NCI-H146 treated with DMSO at 0.1 percent for 48 hours (cell line): ENCODE measurements at regions not wholly inside any gene's neighbourhood (a gene's known extent, or its start where the extent isn't known, plus 50 kb on each side); places are given as distances from the start of the nearest gene placed in this dataset.
"Not testable (repeated sequence)": the region's sequence is repeated elsewhere in the genome, so short reads cannot be mapped to it uniquely, and the experiment has no call there.

Source experiments
- DNase-seq: peaks from one replicate; lab custom pipeline; 2025; ENCODE audit not compliant: unreplicated experiment; lab: John Stamatoyannopoulos, UW

GRCh38 chr20:19024296-19025035 is 188.0 kb upstream of the SLC24A3 start:
- DNase-seq: no peak

DNA sequence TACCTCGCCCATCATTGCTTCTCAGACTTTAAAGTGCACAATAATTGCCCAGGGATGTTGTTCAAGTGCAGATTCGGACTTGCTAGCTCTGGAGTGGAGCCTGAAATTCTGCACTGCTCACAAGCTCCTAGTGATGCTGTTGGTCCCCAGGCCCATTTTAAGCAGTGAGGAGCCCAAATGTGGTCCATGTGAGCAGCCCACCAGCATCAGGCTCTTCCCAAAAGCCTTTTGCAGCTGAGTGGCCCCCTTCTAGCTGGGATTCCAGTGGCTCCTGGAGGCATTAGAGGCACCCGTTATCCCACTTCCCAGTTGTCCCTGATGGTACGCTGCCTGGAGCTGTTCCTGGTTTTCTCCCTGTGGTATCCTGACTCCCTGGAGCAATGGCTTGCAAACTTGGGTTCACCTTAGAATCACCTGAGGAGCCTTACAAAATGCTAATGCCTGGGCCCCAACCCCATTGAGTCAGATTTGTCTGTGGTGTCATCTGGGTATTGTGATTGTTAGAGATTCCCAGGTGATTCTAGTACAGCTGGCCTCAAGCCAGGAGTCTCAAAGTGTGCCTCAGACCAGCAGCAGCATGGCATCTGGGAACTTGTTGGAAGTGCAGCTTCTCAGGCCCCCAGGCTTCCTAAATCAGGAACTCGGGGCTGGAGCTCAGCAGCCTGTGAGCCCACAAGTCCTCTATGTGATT is 186.9 kb upstream of the SLC24A3 start:
- no peak for DNase-seq

- DNase-seq: no peak
Measured at GRCh38 chr20:19026121-19026878, 186.1 kb upstream of the SLC24A3 start.

- no peak for DNase-seq
Measured at GRCh38 chr20:19026901-19027644, 185.4 kb upstream of the SLC24A3 start.

- no peak for DNase-seq
Measured at GRCh38 chr20:19027971-19028370, 184.5 kb upstream of the SLC24A3 start.

GRCh38 chr20:19041787-19042186 is 170.7 kb upstream of the SLC24A3 start:
- no peak for DNase-seq

DNA sequence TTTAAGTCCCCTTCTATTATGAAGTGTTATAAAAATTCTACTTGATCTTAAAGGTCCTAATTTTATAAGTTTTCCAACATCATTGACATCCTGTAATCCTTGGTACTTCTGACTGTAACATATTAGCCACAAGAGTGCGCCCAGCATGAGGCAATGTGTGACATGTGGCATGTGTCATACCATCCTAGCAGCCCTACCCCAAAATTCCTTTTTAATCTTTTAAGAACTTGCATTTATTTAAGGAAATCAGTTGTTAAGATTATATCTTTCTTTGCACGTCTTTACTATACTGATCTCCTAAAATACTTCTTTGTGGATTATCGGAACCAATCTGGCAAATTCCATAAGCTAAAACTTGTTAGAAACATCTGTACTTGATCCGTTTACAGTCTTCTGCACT is 167.1 kb upstream of the SLC24A3 start:
- no peak for DNase-seq

GRCh38 chr20:19047040-19047950 is 165.1 kb upstream of the SLC24A3 start:
- DNase-seq: no peak

- DNase-seq: no peak
Measured at GRCh38 chr20:19047951-19048296, 164.5 kb upstream of the SLC24A3 start.

GRCh38 chr20:19048995-19049501 is 163.4 kb upstream of the SLC24A3 start:
- DNase-seq: no peak

DNA sequence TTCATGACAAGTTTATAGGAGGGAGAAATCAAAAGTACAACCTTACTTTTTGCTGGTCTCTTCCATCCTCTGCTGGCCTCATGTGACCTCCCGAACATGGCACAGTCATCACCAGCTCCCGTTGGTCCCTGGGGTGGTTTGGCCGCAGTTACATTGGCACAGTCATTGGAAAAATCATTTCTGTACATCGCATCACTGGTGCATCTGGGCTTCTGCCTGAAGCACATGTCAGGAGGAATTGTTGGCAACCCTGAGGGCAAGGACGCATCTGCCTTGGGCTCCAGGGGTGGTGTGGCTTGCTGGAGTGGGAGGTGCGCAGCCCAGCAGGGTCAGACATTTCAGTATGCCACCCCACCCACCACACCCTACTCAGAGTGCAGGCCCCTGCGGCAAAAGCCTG is 162.9 kb upstream of the SLC24A3 start:
- DNase-seq: no peak

DNA sequence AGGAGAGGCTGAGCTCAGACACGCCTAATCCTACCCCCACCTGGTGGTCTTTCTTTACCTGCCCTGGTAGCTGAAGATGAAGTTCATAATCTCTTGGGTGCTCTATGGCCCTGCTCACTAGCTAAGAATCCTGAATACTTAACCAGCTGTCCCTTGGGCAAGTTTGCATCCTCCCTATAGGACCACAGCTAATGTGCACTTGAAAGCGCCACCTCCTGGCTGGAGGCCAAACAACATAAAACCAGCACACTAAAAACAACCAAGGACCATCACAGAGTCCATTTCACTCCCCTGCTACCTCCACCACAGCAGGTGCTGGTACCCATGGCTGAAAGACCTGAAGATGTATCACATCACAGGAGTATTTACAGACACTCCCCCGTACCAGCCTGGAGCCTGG is 155.5 kb upstream of the SLC24A3 start:
- no peak for DNase-seq

DNA sequence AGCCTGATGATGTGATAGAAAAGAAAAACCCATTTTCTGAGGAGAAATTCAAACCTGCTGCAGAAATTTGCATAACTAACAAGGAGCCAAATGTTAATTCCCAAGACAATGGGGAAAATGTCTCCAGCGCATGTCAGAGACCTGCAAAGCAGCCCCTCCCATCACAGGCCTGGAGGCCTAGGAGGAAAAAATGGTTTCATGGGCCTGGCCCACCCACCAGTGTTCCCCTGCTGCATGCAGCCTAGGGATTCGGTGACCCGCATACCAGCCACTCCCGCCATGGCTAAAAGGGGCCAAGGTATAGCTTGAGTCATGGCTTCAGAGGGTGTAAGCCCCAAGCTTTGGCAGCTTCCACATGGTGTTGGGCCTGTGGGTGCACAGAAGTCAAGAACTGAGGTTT is 147.7 kb upstream of the SLC24A3 start:
- DNase-seq: not testable (repeated sequence)

DNA sequence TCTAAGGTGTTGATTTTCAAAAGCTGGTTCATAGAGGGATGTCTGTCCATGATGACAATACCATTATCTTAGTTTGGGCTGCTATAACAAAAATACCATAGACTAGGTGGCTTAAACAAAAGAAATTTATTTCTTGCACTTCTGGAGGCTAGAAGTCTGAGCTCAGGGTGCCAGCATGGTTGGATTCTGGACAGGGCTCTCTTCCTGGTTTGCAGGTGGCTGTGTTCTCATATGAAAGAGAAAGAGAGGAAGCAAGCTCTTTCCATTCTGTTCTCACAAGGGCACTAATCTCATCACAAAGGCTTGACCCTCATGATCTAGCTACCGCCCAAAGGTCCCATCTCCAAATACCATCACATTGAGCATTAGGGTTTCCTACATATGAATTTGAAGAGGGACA is 144.5 kb upstream of the SLC24A3 start:
- no peak for DNase-seq

- DNase-seq: no peak
Measured at GRCh38 chr20:19070026-19070425, 142.4 kb upstream of the SLC24A3 start.

DNA sequence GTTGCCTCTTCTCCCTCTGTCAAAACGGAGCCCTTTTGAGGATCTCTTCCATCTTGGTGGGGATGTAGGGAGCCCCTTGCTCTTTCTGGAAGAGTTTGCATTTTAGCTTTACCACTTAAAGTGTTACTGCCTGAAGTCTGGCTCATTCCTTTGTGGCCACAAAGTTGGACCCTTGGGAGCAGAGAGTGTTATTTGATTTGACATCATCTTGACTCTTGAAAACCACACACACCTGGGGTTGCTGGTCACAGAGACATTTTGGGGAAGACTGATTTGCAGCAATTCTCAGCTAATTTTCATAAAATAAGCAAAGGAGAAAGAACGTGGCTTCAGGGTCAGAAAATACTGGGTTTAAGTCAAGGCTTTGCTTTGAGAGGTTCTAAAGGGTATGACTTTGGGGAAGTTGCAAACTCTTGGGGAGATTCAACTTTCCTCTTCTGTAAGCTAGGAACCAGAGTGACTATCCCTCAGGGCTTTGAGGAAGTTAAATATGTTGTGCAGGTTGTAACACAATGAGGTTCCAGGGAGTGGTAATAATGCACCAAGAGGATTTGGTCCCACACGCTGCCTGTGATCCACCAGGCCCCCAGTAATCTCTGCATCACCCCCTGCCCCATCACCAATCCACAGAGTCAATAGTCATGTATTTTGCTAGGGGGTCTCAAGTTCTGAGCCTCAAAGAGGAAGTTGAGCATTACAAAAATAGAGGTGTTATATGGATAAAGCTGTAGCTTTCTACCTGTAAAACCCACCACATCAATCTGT is 141.6 kb upstream of the SLC24A3 start:
- DNase-seq: no peak

DNA sequence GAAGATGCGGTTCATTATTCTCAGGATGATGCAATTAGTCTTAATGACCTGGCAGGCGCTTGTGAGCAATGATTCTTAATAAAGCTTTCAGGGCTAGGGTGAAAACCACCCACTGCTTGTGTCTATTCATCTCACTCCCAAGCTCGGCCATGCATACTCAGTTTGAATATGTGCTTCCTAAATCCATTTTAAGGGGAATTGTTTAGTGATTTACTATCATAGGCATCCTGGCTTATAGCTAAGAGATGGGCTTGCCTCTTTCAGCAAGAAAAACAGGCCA is 141.1 kb upstream of the SLC24A3 start:
- DNase-seq: no peak

GRCh38 chr20:19071902-19072498 is 140.4 kb upstream of the SLC24A3 start:
- DNase-seq: no peak

DNA sequence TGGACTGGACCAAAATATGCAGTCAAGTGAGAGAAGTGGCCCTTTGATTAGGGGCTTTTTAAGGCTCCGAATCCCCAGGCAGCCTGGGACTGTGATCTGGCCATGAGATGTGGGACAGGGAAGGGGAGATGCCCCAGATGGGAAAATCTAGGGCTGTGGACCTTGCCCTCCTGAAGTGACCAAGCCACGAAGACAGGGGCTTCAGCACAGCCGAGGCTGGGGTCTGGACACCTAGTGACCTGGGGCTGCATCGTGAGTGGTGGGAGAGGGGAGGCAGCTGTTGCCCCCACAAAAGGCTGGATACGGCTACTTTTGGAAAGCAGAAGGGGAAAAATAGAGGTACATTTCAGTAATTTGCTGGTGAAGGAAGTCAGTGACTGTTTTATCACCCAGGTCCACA is 139.5 kb upstream of the SLC24A3 start:
- DNase-seq: no peak
